IMR-90 (cell line): ENCODE measurements at regions not wholly inside any gene's neighbourhood (a gene's known extent, or its start where the extent isn't known, plus 50 kb on each side); places are given as distances from the start of the nearest gene placed in this dataset.
"Not testable (repeated sequence)": the region's sequence is repeated elsewhere in the genome, so short reads cannot be mapped to it uniquely, and the experiment has no call there.

ENCODE experiments used
- ATAC-seq: fragments of 200-7000 bp; cut with Tn5 transposase; 2 replicates; pipeline ENCODE4 v1.9.1; 2020; ENCODE audit warnings: low read depth, mild to moderate bottlenecking, moderate library complexity
- BruUV-seq: library from RNA; stranded (reverse); fragments of 400-500 nt; replicated peaks from 2 replicates; lab custom pipeline; 2021; lab: Mats Ljungman, UMichigan
- CTCF ChIA-PET: fragments of 300-600 bp; formaldehyde crosslinking; extraction: SDS; loops from one replicate; lab custom pipeline; 2021; ENCODE audit warnings: antibody characterized with exemption; lab: Yijun Ruan, JAX
- POLR2A ChIA-PET: fragments of 300-600 bp; sonication (Branson Sonifier 250); formaldehyde crosslinking; loops from one replicate; lab custom pipeline; 2022; ENCODE audit warnings: antibody characterized with exemption; ENCODE audit not compliant: unreplicated experiment; lab: Charles Lee
- DNase-seq: peaks from one replicate; pipeline ENCODE4 v3.0.0; 2013
- H2AFZ ChIP-seq: replicated peaks from 2 replicates; pipeline ENCODE3; 2013; ENCODE audit warnings: low read length, mild to moderate bottlenecking; ENCODE audit not compliant: poor library complexity
- H2AK5ac ChIP-seq: 2 replicates; pipeline ENCODE4 v1.6.1; 2013; ENCODE audit warnings: low read depth, low read length, inconsistent platforms
- H2AK9ac ChIP-seq: replicated peaks from 2 replicates; pipeline ENCODE3; 2013; ENCODE audit warnings: mild to moderate bottlenecking, low read depth, low read length, moderate library complexity; ENCODE audit not compliant: poor library complexity
- H2BK120ac ChIP-seq: 2 replicates; pipeline ENCODE4 v1.6.1; 2013; ENCODE audit warnings: low read depth, low read length, inconsistent platforms
- H2BK15ac ChIP-seq: 3 replicates; pipeline ENCODE4 v1.6.1; 2013; ENCODE audit warnings: low read depth, low read length, inconsistent platforms
- H2BK20ac ChIP-seq: 2 replicates; pipeline ENCODE4 v1.6.1; 2013; ENCODE audit warnings: low read depth, mild to moderate bottlenecking, inconsistent platforms, low read length, moderate library complexity
- H2BK5ac ChIP-seq: 2 replicates; pipeline ENCODE4 v1.6.1; 2013; ENCODE audit warnings: mild to moderate bottlenecking, low read depth, low read length, inconsistent platforms; ENCODE audit not compliant: poor library complexity, severe bottlenecking
- H3K14ac ChIP-seq: replicated peaks from 2 replicates; pipeline ENCODE4 v1.6.1; 2013; ENCODE audit warnings: low read depth, low read length, inconsistent platforms
- H3K18ac ChIP-seq: 2 replicates; pipeline ENCODE4 v1.6.1; 2013; ENCODE audit warnings: low read depth, low read length, control low read depth
- H3K23ac ChIP-seq: 2 replicates; pipeline ENCODE4 v1.6.1; 2013; ENCODE audit warnings: low read depth, low read length, inconsistent platforms
- H3K27ac ChIP-seq: 2 replicates; pipeline ENCODE4 v1.5.1; 2013; ENCODE audit warnings: mild to moderate bottlenecking, control low read depth, low read length; ENCODE audit not compliant: insufficient read depth
- H3K27me3 ChIP-seq: 2 replicates; pipeline ENCODE4 v1.6.1; 2013; ENCODE audit warnings: low read length; ENCODE audit not compliant: control insufficient read depth, insufficient read depth
- H3K36me3 ChIP-seq: 2 replicates; pipeline ENCODE4 v1.6.1; 2013; ENCODE audit warnings: low read length, mixed read lengths; ENCODE audit not compliant: control insufficient read depth, insufficient read depth
- H3K4ac ChIP-seq: 2 replicates; pipeline ENCODE4 v1.6.1; 2013; ENCODE audit warnings: low read depth, low read length, inconsistent platforms
- H3K4me1 ChIP-seq: 2 replicates; pipeline ENCODE4 v1.6.1; 2013; ENCODE audit warnings: low read length, mixed read lengths; ENCODE audit not compliant: control insufficient read depth, insufficient read depth
- H3K4me2 ChIP-seq: 2 replicates; pipeline ENCODE4 v1.6.1; 2013; ENCODE audit warnings: low read depth, mild to moderate bottlenecking, control low read depth, low read length, moderate library complexity
- H3K4me3 ChIP-seq: 2 replicates; pipeline ENCODE4 v1.5.1; 2013; ENCODE audit warnings: low read depth, mild to moderate bottlenecking, control low read depth, low read length, moderate library complexity; ENCODE audit not compliant: insufficient read depth
- H3K56ac ChIP-seq: 2 replicates; pipeline ENCODE4 v1.6.1; 2013; ENCODE audit warnings: low read length, inconsistent platforms; ENCODE audit not compliant: insufficient read depth; ENCODE audit errors: extremely low read depth
- H3K79me1 ChIP-seq, 2 experiments: 2 replicates each; pipeline ENCODE4 v1.6.1; 2013; ENCODE audit warnings: low read length in 2 of 2, inconsistent platforms in 1 of 2, low read depth in 1 of 2
- H3K9ac ChIP-seq: 2 replicates; pipeline ENCODE4 v1.6.1; 2013; ENCODE audit warnings: low read depth, low read length, control low read depth
- H3K9me1 ChIP-seq: 2 replicates; pipeline ENCODE4 v1.6.1; 2013; ENCODE audit warnings: low read length, inconsistent platforms; ENCODE audit not compliant: insufficient read depth
- H3K9me3 ChIP-seq: 2 replicates; pipeline ENCODE4 v1.6.1; 2013; ENCODE audit warnings: low read length; ENCODE audit not compliant: control insufficient read depth, insufficient read depth
- H4K20me1 ChIP-seq: 2 replicates; pipeline ENCODE4 v1.6.1; 2013; ENCODE audit warnings: low read length, inconsistent platforms; ENCODE audit not compliant: insufficient read depth
- H4K5ac ChIP-seq: 2 replicates; pipeline ENCODE4 v1.6.1; 2013; ENCODE audit warnings: mild to moderate bottlenecking, low read depth, low read length, control low read depth
- H4K8ac ChIP-seq, 2 experiments: 2 replicates each; pipeline ENCODE4 v1.6.1; 2013; ENCODE audit warnings: low read depth in 2 of 2, low read length in 2 of 2, control low read depth in 1 of 2, inconsistent platforms in 1 of 2
- H4K91ac ChIP-seq: 2 replicates; pipeline ENCODE4 v1.6.1; 2013; ENCODE audit warnings: low read depth, low read length, inconsistent platforms; ENCODE audit not compliant: insufficient read depth
- WGBS, 2 experiments: methylation state at CpG; one replicate each; pipeline versions ENCODE4 v1.1.5 to v1.1.7; 2013; ENCODE audit warnings: missing lambda C conversion rate in 2 of 2; ENCODE audit not compliant: insufficient read length in 1 of 2; ENCODE audit errors: extremely low coverage in 2 of 2; 5-methylcytosine and 5-hydroxymethylcytosine counted together
- dilution Hi-C: fragments of 300-500 bp; cut with HindIII; formaldehyde crosslinking; loops from one replicate; pipeline ENCODE4 v1.14.3; 2018; ENCODE audit warnings: low sequenced_read_pairs; ENCODE audit not compliant: unreplicated experiment
- in situ Hi-C: fragments of 300-500 bp; cut with MboI; formaldehyde crosslinking; loops from 3 replicates; pipeline ENCODE4 v1.14.3; 2019; ENCODE audit warnings: low sequenced_read_pairs, inconsistent platforms, mixed read lengths
- intact Hi-C: fragments of 100-400 bp; cut with micrococcal nuclease; formaldehyde crosslinking; loops from 2 replicates; pipeline ENCODE4 v1.10.0; 2022

DNA sequence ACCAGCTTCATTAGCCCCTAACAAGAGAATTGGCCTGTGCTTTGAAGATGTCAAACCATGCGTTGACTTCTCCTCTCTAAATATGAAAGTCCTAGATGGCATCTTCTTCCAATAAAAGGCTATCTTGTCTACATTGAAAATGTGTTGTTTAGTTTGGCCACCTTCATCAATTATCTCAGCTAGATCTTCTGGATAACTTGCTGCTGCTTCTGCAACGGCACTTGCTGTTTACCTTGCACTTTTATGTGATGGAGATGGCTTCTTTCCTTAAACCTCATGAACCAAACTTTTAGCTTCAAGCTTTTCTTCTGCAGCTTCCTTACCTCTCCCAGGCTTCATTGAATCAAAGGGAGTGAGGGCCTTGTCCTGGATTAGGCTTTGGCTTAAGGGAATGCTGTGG, 58.6 kb upstream of the CSNK1E start:
- CTCF ChIA-PET, H2AK5ac ChIP-seq, H3K4me3 ChIP-seq, H3K4ac ChIP-seq, H3K27ac ChIP-seq, DNase-seq, ATAC-seq, H3K79me1 ChIP-seq, intact Hi-C loops, H4K20me1 ChIP-seq, BruUV-seq, H2AK9ac ChIP-seq, H3K23ac ChIP-seq, H3K4me2 ChIP-seq, H3K9me1 ChIP-seq, H3K9me3 ChIP-seq, H2BK20ac ChIP-seq, POLR2A ChIA-PET, H3K9ac ChIP-seq, H2AFZ ChIP-seq, H2BK15ac ChIP-seq, H3K18ac ChIP-seq, H4K91ac ChIP-seq, dilution Hi-C loops, H3K56ac ChIP-seq, H3K36me3 ChIP-seq, H2BK120ac ChIP-seq, H2BK5ac ChIP-seq, H3K27me3 ChIP-seq, H4K8ac ChIP-seq, H3K14ac ChIP-seq, H4K5ac ChIP-seq, in situ Hi-C loops, H3K4me1 ChIP-seq: not testable (repeated sequence)
- no CpG with 5 or more reads among the region's 2 CpGs for WGBS, 2 experiments

DNA sequence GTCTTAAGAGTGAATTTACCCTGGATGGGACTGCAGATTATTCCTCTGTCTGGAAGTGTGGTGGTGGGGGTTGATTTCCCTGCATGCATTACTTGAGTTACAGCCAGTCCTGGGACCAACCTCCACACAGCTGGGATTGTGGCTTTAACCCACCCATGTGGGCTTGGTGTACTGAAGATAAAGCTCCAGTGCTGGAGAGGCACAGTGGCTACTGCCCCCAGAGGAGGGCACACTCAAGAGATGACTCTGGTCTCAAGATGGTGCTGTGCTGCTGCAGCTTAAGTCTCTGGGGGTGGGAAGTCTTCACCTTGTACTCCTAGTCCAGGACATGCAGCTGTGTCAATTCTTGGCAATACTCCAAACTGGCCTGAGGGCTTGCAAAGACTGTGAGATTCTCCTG, 57.8 kb upstream of the CSNK1E start:
- H3K4me3 ChIP-seq, H3K9ac ChIP-seq, H3K27ac ChIP-seq, H3K27me3 ChIP-seq, dilution Hi-C loops, H4K20me1 ChIP-seq, H3K79me1 ChIP-seq, H3K18ac ChIP-seq, H3K4me2 ChIP-seq, BruUV-seq, H3K9me3 ChIP-seq, POLR2A ChIA-PET, H4K8ac ChIP-seq, H4K91ac ChIP-seq, H3K56ac ChIP-seq, H2AK9ac ChIP-seq, H3K4ac ChIP-seq, H3K9me1 ChIP-seq, intact Hi-C loops, H2BK20ac ChIP-seq, H3K36me3 ChIP-seq, H2AK5ac ChIP-seq, DNase-seq, H3K4me1 ChIP-seq, in situ Hi-C loops, H2AFZ ChIP-seq, ATAC-seq, CTCF ChIA-PET, H2BK5ac ChIP-seq, H4K5ac ChIP-seq, H2BK15ac ChIP-seq, H3K14ac ChIP-seq, H3K23ac ChIP-seq, H2BK120ac ChIP-seq: not testable (repeated sequence)
